BLaER1 treated with 17β-estradiol and CSF1 and Interleukin-3, amounts not matched to agents 10 nM and 100 nM (cell line): ENCODE measurements at regions not wholly inside any gene's neighbourhood (a gene's known extent, or its start where the extent isn't known, plus 50 kb on each side); places are given as distances from the start of the nearest gene placed in this dataset.
"Not testable (repeated sequence)": the region's sequence is repeated elsewhere in the genome, so short reads cannot be mapped to it uniquely, and the experiment has no call there.

Source experiments
- H3K27ac ChIP-seq, 11 experiments: shearing (Covaris generic); formaldehyde crosslinking; 2 replicates each; pipeline ENCODE4 v1.8.1; 2022
- H3K27me3 ChIP-seq, 11 experiments: shearing (Covaris generic); formaldehyde crosslinking; 2 replicates each; pipeline ENCODE4 v1.8.1; 2022
- H3K36me3 ChIP-seq, 11 experiments: shearing (Covaris generic); formaldehyde crosslinking; 2 replicates each; pipeline ENCODE4 v1.8.1; 2022
- H3K4me1 ChIP-seq, 10 experiments: shearing (Covaris generic); formaldehyde crosslinking; 2 replicates each; pipeline ENCODE4 v1.8.1; 2022
- H3K4me2 ChIP-seq, 11 experiments: shearing (Covaris generic); formaldehyde crosslinking; 2 replicates each; pipeline ENCODE4 v1.8.1; 2022
- H3K4me3 ChIP-seq, 10 experiments: shearing (Covaris generic); formaldehyde crosslinking; 2 replicates each; pipeline ENCODE4 v1.8.1; 2022
- H3K9ac ChIP-seq, 11 experiments: shearing (Covaris generic); formaldehyde crosslinking; 2 replicates each; pipeline ENCODE4 v1.8.1; 2022
- H3K9me3 ChIP-seq, 11 experiments: shearing (Covaris generic); formaldehyde crosslinking; replicated peaks in 1 of 11; 2 replicates each; pipeline ENCODE4 v1.8.1; 2022
- H4K20me1 ChIP-seq, 11 experiments: shearing (Covaris generic); formaldehyde crosslinking; 2 replicates each; pipeline ENCODE4 v1.8.1; 2022
- Cebpa-rat ChIP-seq, 11 experiments: shearing (Covaris generic); IDR thresholded peaks; 2 replicates each; pipeline ENCODE4 v1.8.1; 2022

DNA sequence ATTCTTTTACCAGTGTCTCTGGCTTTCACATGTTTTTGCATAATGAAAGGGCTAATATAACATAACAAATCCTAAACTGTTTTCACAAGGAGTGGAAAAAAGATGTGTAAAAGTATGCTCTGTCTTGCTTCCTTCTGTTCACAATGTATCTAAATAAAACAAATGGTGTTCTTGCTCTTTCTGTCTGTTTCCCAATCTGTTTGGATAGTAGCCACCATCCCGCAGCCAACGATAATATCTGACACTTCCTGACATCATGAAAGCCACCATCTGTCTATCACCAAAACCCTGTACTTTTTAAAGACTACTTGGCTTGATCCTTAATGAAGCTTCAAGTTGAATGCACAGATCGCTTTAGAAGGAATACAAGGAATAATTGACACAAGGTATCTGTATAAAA is 246.2 kb downstream of the ETV1 start:
- Histone ChIP-seq H3K4me1 (no peaks in the 10 kb centered on the region), H3K4me2 (no peak overlapping the region), H4K20me1 (no peaks in the 10 kb centered on the region), H3K27ac (no peak overlapping the region), H3K27me3 (no peaks in the 10 kb centered on the region), H3K9me3 (no peaks in the 10 kb centered on the region), H3K4me3 (no peak overlapping the region), H3K9ac (no peak overlapping the region), H3K36me3 (no peaks in the 10 kb centered on the region)
- no peak for TF ChIP-seq Cebpa-rat (IDR thresholded peaks at IDR 0.05)

DNA sequence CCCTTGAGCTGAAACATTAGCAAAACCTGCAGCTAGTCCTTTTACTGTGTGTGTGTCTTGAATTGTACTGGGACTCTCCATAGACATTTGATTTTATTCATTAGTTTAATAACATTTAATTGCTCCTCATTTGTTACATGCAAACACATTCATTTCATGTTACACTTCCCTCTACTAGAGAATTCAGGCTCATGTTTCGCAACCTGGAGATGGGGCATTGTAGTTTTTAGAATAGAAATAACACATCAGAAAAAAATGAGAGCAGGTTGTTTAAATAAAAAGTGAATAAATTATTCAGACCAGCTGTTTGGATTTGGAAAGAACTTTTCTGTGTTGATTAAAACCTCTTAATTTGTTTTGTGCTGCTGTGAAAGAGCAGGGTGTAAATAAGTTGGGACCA is 243.9 kb downstream of the ETV1 start:
- no peak overlapping the region for H3K4me2 ChIP-seq
- no peaks in the 10 kb centered on the region for H3K36me3 ChIP-seq
- no peak overlapping the region for H3K27ac ChIP-seq
- H3K4me3 ChIP-seq, result no peak overlapping the region
- no peaks in the 10 kb centered on the region for H3K9me3 ChIP-seq
- TF ChIP-seq Cebpa-rat (IDR thresholded peaks at IDR 0.05), result no peak
- no peaks in the 10 kb centered on the region for H3K4me1 ChIP-seq
- no peak overlapping the region for H3K9ac ChIP-seq
- H3K27me3 ChIP-seq, result no peaks in the 10 kb centered on the region
- no peaks in the 10 kb centered on the region for H4K20me1 ChIP-seq

DNA sequence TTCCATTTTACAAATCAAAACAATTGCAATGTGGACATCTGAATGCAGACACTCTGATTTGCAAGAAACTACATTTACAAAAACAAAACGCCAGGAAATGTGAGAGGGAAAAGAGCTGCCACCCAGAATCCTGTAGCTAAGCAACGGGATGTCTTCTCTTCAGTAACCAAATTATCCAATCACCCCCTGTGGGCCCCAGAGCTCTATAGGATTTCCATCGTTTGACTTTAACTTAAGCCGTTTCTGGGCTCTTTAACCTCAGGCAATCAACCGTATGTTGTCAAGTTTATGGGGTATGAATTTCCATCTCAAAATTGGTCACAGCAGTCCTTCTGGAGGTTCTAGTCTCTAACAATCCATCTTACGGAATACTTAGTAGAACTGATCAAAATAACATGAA is 240.5 kb downstream of the ETV1 start:
- no peak overlapping the region for H3K4me2 ChIP-seq
- no peak overlapping the region for H3K27ac ChIP-seq
- H3K27me3 ChIP-seq, result no peaks in the 10 kb centered on the region
- no peak overlapping the region for H3K9ac ChIP-seq
- H3K4me1 ChIP-seq, result no peaks in the 10 kb centered on the region
- no peaks in the 10 kb centered on the region for H4K20me1 ChIP-seq
- H3K36me3 ChIP-seq, result no peaks in the 10 kb centered on the region
- no peak for TF ChIP-seq Cebpa-rat (IDR thresholded peaks at IDR 0.05)
- H3K4me3 ChIP-seq, result no peak overlapping the region
- H3K9me3 ChIP-seq, result no peaks in the 10 kb centered on the region

DNA sequence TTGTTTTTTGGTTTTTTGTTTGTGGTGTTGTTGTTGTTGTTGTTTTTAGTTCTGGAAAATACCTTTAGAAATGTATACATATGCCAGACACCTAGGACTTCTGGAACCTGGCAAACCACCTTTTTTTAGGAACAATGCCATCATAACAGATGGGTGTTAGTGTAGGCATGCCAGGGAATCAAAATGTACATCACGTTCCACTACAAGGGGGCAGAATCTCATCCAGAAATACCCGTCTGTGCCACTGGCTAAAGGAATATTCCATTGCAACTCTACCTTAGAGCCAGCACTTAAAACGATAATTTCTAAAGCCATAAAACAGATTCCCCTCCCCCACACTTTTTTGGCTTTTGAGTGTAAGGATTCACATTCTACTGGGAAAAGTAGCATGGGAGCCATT is 239.8 kb downstream of the ETV1 start:
- H3K9me3 ChIP-seq, result no peaks in the 10 kb centered on the region
- H3K4me3 ChIP-seq, result no peak overlapping the region
- no peaks in the 10 kb centered on the region for H3K4me1 ChIP-seq
- H3K27me3 ChIP-seq, result no peaks in the 10 kb centered on the region
- no peak for TF ChIP-seq Cebpa-rat (IDR thresholded peaks at IDR 0.05)
- H3K27ac ChIP-seq, result no peak overlapping the region
- no peaks in the 10 kb centered on the region for H4K20me1 ChIP-seq
- no peaks in the 10 kb centered on the region for H3K36me3 ChIP-seq
- H3K9ac ChIP-seq, result no peak overlapping the region
- H3K4me2 ChIP-seq, result no peak overlapping the region

DNA sequence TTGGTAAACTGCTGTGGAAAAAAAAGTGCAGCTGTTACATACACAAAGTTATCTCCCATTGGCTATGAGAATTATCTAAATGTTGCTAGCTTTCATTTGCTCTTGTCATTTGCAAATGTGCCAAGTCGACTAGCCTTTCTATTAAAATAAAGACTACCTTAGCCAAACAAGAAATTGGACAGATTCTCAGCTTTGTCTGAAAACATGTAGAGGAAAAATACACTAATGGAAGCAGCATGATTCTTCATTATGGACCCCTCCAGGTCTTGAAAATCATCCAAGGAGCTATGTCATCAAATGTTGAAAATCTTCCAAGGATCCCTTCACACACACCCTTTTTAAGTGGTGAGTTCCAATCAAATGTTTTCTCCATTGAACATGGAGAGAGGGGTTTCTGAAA is 237.7 kb downstream of the ETV1 start:
- Histone ChIP-seq H4K20me1 (no peaks in the 10 kb centered on the region), H3K4me2 (no peak overlapping the region), H3K9me3 (no peaks in the 10 kb centered on the region), H3K9ac (no peak overlapping the region), H3K4me3 (no peak overlapping the region), H3K36me3 (no peaks in the 10 kb centered on the region), H3K27ac (no peak overlapping the region), H3K27me3 (no peaks in the 10 kb centered on the region), H3K4me1 (no peaks in the 10 kb centered on the region)
- TF ChIP-seq Cebpa-rat (IDR thresholded peaks at IDR 0.05), result no peak

DNA sequence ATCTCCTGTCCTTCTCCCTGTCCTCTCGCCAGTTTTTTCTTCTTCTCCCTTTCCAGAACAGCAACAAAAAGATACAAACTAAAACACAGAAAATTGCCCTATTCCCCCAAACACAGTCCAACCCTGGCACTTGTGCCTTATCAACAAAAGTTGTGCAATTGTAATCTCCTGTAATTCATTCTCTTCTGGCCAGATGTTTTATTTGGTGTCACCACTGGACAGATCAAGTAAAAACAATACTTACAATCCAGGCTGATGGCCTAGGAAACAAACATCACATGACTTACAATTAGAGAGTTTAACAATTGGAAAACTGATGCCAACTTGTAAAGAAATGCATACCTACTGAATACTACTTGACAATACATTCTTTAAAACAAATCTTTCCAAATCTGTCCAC is 231.6 kb downstream of the ETV1 start:
- Histone ChIP-seq H3K9me3 (no peaks in the 10 kb centered on the region), H4K20me1 (no peaks in the 10 kb centered on the region), H3K4me2 (no peak overlapping the region), H3K4me1 (no peaks in the 10 kb centered on the region), H3K9ac (no peak overlapping the region), H3K4me3 (no peak overlapping the region), H3K36me3 (no peaks in the 10 kb centered on the region), H3K27me3 (no peaks in the 10 kb centered on the region), H3K27ac (no peak overlapping the region)
- no peak for TF ChIP-seq Cebpa-rat (IDR thresholded peaks at IDR 0.05)

DNA sequence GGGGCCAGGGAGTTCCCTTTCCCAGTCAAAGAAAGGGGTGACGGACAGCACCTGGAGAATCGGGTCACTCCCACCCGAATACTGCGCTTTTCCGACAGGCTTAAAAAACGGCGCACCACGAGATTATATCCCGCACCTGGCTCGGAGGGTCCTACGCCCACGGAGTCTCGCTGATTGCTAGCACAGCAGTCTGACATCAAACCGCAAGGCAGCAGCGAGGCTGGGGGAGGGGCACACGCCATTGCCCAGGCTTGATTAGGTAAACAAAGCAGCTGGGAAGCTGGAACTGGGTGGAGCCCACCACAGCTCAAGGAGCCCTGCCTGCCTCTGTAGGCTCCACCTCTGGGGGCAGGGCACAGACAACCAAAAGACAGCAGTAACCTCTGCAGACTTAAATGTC is 223.6 kb downstream of the ETV1 start:
- not testable (repeated sequence) for H3K27ac ChIP-seq, H3K9ac ChIP-seq, H3K4me3 ChIP-seq, H3K9me3 ChIP-seq, H3K4me1 ChIP-seq, H3K4me2 ChIP-seq, H3K36me3 ChIP-seq, H3K27me3 ChIP-seq, H4K20me1 ChIP-seq

DNA sequence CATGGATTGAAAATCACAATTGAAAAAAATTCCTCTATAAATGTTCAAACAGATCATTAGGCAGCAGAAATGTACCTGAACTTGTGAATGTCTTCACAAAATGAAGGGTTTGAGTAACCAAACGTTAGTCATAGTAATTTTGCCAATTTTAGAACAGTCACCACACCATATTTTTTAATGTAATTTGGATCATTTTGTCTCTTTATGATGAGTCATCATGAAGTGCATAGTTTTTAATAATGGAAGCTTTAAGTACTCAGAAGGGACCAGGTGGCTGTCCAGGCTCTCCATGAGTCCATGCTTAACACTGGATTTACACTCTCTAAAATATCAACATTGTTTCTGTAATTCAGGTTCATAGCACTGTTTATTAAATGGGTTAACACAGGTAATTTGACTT is 219.2 kb downstream of the ETV1 start:
- no peak overlapping the region for H3K27ac ChIP-seq
- no peaks in the 10 kb centered on the region for H4K20me1 ChIP-seq
- H3K9ac ChIP-seq, result no peak overlapping the region
- H3K4me2 ChIP-seq, result no peak overlapping the region
- H3K36me3 ChIP-seq, result no peaks in the 10 kb centered on the region
- H3K27me3 ChIP-seq, result no peaks in the 10 kb centered on the region
- TF ChIP-seq Cebpa-rat (IDR thresholded peaks at IDR 0.05), result no peak
- H3K9me3 ChIP-seq, result no peaks in the 10 kb centered on the region
- no peaks in the 10 kb centered on the region for H3K4me1 ChIP-seq
- no peak overlapping the region for H3K4me3 ChIP-seq

DNA sequence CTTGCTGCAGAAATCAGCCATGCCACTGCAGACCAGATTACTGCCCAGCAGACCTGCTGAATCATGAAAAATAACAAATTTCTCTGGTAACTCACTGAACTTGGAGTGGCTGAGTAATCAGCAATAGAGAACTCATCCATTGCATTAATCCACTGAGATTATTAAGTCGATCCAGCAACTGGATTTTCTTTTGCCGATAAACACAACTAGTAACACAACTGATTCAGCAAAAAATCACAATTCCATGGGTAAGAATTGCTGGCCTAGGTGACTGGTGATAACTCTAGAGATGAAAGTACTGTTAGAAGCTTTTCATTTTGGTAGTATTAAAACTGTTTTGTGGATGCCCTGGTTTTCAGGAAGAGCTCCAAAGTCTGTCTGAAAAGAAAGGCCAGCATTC is 214.5 kb downstream of the ETV1 start:
- Histone ChIP-seq H3K4me2 (no peak overlapping the region), H4K20me1 (no peaks in the 10 kb centered on the region), H3K36me3 (no peaks in the 10 kb centered on the region), H3K9ac (no peak overlapping the region), H3K27ac (no peak overlapping the region), H3K4me3 (no peak overlapping the region), H3K9me3 (no peaks in the 10 kb centered on the region), H3K27me3 (no peaks in the 10 kb centered on the region), H3K4me1 (no peaks in the 10 kb centered on the region)
- no peak for TF ChIP-seq Cebpa-rat (IDR thresholded peaks at IDR 0.05)

DNA sequence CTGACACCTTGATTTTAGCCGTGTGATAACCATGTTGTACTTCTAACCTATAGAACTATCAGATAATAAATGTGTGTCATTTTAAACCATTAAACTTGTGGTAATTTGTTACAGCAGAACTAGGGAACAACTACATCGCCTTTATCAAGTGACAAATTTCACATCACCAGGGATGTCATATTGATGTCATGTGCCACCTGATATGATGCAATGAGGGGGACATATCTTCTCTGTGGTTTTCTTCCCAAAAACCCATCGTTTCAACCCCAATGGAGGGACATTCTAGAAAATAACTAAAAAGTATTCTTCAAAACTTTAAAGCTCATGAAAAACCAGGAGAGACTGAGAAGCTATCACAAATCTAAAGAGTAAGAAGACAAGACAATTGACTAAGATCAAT is 212.2 kb downstream of the ETV1 start:
- Histone ChIP-seq H3K27me3 (no peaks in the 10 kb centered on the region), H3K36me3 (no peaks in the 10 kb centered on the region)

DNA sequence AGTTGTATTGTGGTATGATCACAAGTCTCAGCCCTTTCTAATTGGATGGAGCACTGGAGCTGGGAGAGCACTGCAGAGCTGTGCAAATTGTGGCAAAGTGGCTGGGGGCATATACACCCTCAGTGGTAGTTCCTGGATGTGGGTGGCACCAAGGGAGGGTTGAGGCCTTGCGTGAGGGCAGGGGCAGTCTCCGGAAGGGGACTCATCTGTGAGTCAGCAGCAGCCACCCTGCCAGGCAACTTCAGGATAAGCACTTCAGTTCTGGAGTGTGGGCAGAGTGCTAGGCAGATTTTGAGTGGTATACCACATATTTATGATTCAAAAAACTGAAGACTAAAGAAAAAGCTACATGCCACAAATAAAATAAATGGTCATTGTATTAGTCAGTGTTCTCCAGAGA is 210.5 kb downstream of the ETV1 start:
- Histone ChIP-seq H3K36me3 (no peaks in the 10 kb centered on the region), H3K4me3 (no peak overlapping the region), H3K27ac (no peak overlapping the region), H3K27me3 (no peaks in the 10 kb centered on the region), H3K4me2 (no peak overlapping the region), H3K9ac (no peak overlapping the region), H3K9me3 (no peaks in the 10 kb centered on the region), H4K20me1 (no peaks in the 10 kb centered on the region), H3K4me1 (no peaks in the 10 kb centered on the region)
- no peak for TF ChIP-seq Cebpa-rat (IDR thresholded peaks at IDR 0.05)

More for the DNA sequence above, 212.2 kb downstream of the ETV1 start:
- TF ChIP-seq Cebpa-rat (IDR thresholded peaks at IDR 0.05), result no peak
- Histone ChIP-seq H4K20me1 (no peaks in the 10 kb centered on the region), H3K4me1 (no peaks in the 10 kb centered on the region), H3K4me3 (no peak overlapping the region), H3K27ac (no peak overlapping the region), H3K9me3 (no peaks in the 10 kb centered on the region), H3K9ac (no peak overlapping the region), H3K4me2 (no peak overlapping the region)
